ENCODE measurements at regions not wholly inside any gene's neighbourhood (a gene's known extent, or its start where the extent isn't known, plus 50 kb on each side); places are given as distances from the start of the nearest gene placed in this dataset.

GRCh38 chr4:132958457-132959263 lies 190.4 kb upstream of the PCDH10 start:
- H3K27me3 ChIP-seq (ENCODE audit: control insufficient read depth in 3 of 3, insufficient read depth in 3 of 3, low read length in 2 of 3): no peaks in the 10 kb centered on the region
- TF ChIP-seq CTCF (IDR thresholded peaks at IDR 0.05; ENCODE audit: control extremely low read depth, extremely low read depth): no peak
- ATAC-seq (ENCODE audit: insufficient read depth, low FRiP score) (no peak), DNase-seq (no peak)
- H3K27ac ChIP-seq (ENCODE audit: low read depth in 1 of 2, low read length in 1 of 2): no peak overlapping the region
- H3K36me3 ChIP-seq (ENCODE audit: control insufficient read depth in 4 of 4, insufficient read depth in 4 of 4, low read length in 4 of 4): no peaks in the 10 kb centered on the region
- H3K4me1 ChIP-seq (ENCODE audit: control insufficient read depth in 5 of 5, insufficient read depth in 5 of 5, low read length in 5 of 5): no peaks in the 10 kb centered on the region
- H3K4me3 ChIP-seq: no peak overlapping the region
- H3K9ac ChIP-seq (ENCODE audit: insufficient read depth in 1 of 2, low read length in 2 of 2): no peak overlapping the region
- H3K9me3 ChIP-seq (ENCODE audit: control insufficient read depth in 4 of 4, insufficient read depth in 3 of 4, low read length in 3 of 4): peaks cover 0 to 12% (median 2%) of the 10 kb centered on the region in 4 donors
- 88 to 92% methylated on average over 8 of the region's 8 CpGs for WGBS, 2 donors

GRCh38 chr4:132981611-132982010 lies 167.5 kb upstream of the PCDH10 start:
- H3K4me3 ChIP-seq: no peak overlapping the region
- no peak for TF ChIP-seq CTCF (IDR thresholded peaks at IDR 0.05; ENCODE audit: control extremely low read depth, extremely low read depth)
- ATAC-seq (ENCODE audit: insufficient read depth, low FRiP score) (no peak), DNase-seq (no peak)
- WGBS, 2 donors: 79 to 94% methylated on average over 1 of the region's 1 CpG
- H3K36me3 ChIP-seq (ENCODE audit: control insufficient read depth in 4 of 4, insufficient read depth in 4 of 4, low read length in 4 of 4): no peaks in the 10 kb centered on the region
- no peak overlapping the region for H3K9ac ChIP-seq (ENCODE audit: insufficient read depth in 1 of 2, low read length in 2 of 2)
- no peaks in the 10 kb centered on the region for H3K4me1 ChIP-seq (ENCODE audit: control insufficient read depth in 5 of 5, insufficient read depth in 5 of 5, low read length in 5 of 5)
- no peak overlapping the region for H3K27ac ChIP-seq (ENCODE audit: low read depth in 1 of 2, low read length in 1 of 2)
- H3K9me3 ChIP-seq (ENCODE audit: control insufficient read depth in 4 of 4, insufficient read depth in 3 of 4, low read length in 3 of 4): no peaks in the 10 kb centered on the region
- H3K27me3 ChIP-seq (ENCODE audit: control insufficient read depth in 3 of 3, insufficient read depth in 3 of 3, low read length in 2 of 3): no peaks in the 10 kb centered on the region

- Histone ChIP-seq H3K27me3 (ENCODE audit: control insufficient read depth in 3 of 3, insufficient read depth in 3 of 3, low read length in 2 of 3) (no peaks in the 10 kb centered on the region), H3K9me3 (ENCODE audit: control insufficient read depth in 4 of 4, insufficient read depth in 3 of 4, low read length in 3 of 4) (no peaks in the 10 kb centered on the region), H3K9ac (ENCODE audit: insufficient read depth in 1 of 2, low read length in 2 of 2) (no peak overlapping the region), H3K4me3 (no peak overlapping the region), H3K36me3 (ENCODE audit: control insufficient read depth in 4 of 4, insufficient read depth in 4 of 4, low read length in 4 of 4) (no peaks in the 10 kb centered on the region), H3K27ac (ENCODE audit: low read depth in 1 of 2, low read length in 1 of 2) (no peak overlapping the region), H3K4me1 (ENCODE audit: control insufficient read depth in 5 of 5, insufficient read depth in 5 of 5, low read length in 5 of 5) (no peaks in the 10 kb centered on the region)
- ATAC-seq (ENCODE audit: insufficient read depth, low FRiP score): no peak
- no peak for TF ChIP-seq CTCF (IDR thresholded peaks at IDR 0.05; ENCODE audit: control extremely low read depth, extremely low read depth)
- DNase-seq: no peak
Measured at GRCh38 chr4:132982151-132982550, 166.9 kb upstream of the PCDH10 start.

DNA sequence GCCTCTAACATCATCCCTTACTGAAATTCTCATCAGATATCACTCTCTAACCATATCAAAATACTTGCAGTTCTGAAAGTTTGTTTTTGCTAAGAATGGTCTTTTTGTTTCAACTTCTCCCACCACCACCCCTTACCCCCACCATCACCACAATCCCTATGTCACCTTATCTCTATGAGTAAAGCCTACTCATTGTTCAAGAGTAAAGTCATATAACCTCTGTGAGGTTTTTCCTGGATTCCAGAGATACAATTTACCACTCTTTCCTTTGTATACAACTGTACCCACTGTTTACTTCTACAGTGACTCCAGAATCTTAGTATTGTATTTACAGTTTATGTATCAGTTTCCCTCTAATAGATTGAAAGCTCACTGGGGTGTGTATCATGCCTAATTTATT lies 158.0 kb upstream of the PCDH10 start:
- DNase-seq (no peak), ATAC-seq (ENCODE audit: insufficient read depth, low FRiP score) (no peak)
- H3K9ac ChIP-seq (ENCODE audit: insufficient read depth in 1 of 2, low read length in 2 of 2): no peak overlapping the region
- no peaks in the 10 kb centered on the region for H3K9me3 ChIP-seq (ENCODE audit: control insufficient read depth in 4 of 4, insufficient read depth in 3 of 4, low read length in 3 of 4)
- no peaks in the 10 kb centered on the region for H3K27me3 ChIP-seq (ENCODE audit: control insufficient read depth in 3 of 3, insufficient read depth in 3 of 3, low read length in 2 of 3)
- TF ChIP-seq CTCF (IDR thresholded peaks at IDR 0.05; ENCODE audit: control extremely low read depth, extremely low read depth): no peak
- no peaks in the 10 kb centered on the region for H3K36me3 ChIP-seq (ENCODE audit: control insufficient read depth in 4 of 4, insufficient read depth in 4 of 4, low read length in 4 of 4)
- no peaks in the 10 kb centered on the region for H3K4me1 ChIP-seq (ENCODE audit: control insufficient read depth in 5 of 5, insufficient read depth in 5 of 5, low read length in 5 of 5)
- no peak overlapping the region for H3K27ac ChIP-seq (ENCODE audit: low read depth in 1 of 2, low read length in 1 of 2)
- no peak overlapping the region for H3K4me3 ChIP-seq
